ENCODE measurements at regions not wholly inside any gene's neighbourhood (a gene's known extent, or its start where the extent isn't known, plus 50 kb on each side); places are given as distances from the start of the nearest gene placed in this dataset.

- no peak overlapping the region for H3K9ac ChIP-seq (replicated peaks; ENCODE audit: extremely low read depth, insufficient read depth, low read length)
- ChIA-PET CTCF (no interaction called here), POLR2A (no interaction called here)
- no peaks in the 10 kb centered on the region for H4K20me1 ChIP-seq (replicated peaks; ENCODE audit: control insufficient read depth, extremely low read depth, insufficient read depth, low read length)
- peaks cover 2% of the 10 kb centered on the region for H3K9me3 ChIP-seq (replicated peaks; ENCODE audit: control insufficient read depth, insufficient read depth, low read length)
- TF ChIP-seq MAX (IDR thresholded peaks at IDR 0.05; ENCODE audit: insufficient read depth, insufficient read length) (no peak), MYC (IDR thresholded peaks at IDR 0.05; ENCODE audit: low read depth, low read length) (no peak), GATA2 (IDR thresholded peaks at IDR 0.05; ENCODE audit: insufficient read depth, insufficient read length, low read depth, low read length) (no peak)
- H3K27ac ChIP-seq (ENCODE audit: insufficient read depth, low read depth, low read length) = no peak overlapping the region
- H3K36me3 ChIP-seq (ENCODE audit: control insufficient read depth in 2 of 2, extremely low read depth in 1 of 2, insufficient read depth in 2 of 2, low read length in 2 of 2) = no peaks in the 10 kb centered on the region
- no peaks in the 10 kb centered on the region for H3K79me2 ChIP-seq (ENCODE audit: control insufficient read depth, insufficient read depth, low read length)
- no peak for FAIRE-seq
- intact Hi-C loops (cut with micrococcal nuclease) (no loop called here), dilution Hi-C loops (cut with MboI; ENCODE audit: extremely low pct_ligation_motif_present, low sequenced_read_pairs) (no loop called here)
- BruUV-seq (replicated peaks) = no TSS peak
- no peaks in the 10 kb centered on the region for H3K27me3 ChIP-seq (ENCODE audit: control insufficient read depth in 2 of 2, insufficient read depth in 2 of 2, low read length in 2 of 2)
- H3K4me3 ChIP-seq (replicated peaks in 1 of 3; ENCODE audit: insufficient read depth in 1 of 3, low read depth in 1 of 3, low read length in 3 of 3) = no peak overlapping the region
- H2AFZ ChIP-seq (ENCODE audit: low read depth, low read length) = no peak overlapping the region
- H3K9me1 ChIP-seq (replicated peaks; ENCODE audit: control insufficient read depth, extremely low read depth, insufficient read depth, low read length) = no peaks in the 10 kb centered on the region
- no peak for DNase-seq (ENCODE audit: low read depth, low spot score)
- no peak overlapping the region for H3K4me2 ChIP-seq (ENCODE audit: insufficient read depth, low read length)
- no peaks in the 10 kb centered on the region for H3K4me1 ChIP-seq (ENCODE audit: control insufficient read depth, extremely low read depth, insufficient read depth, low read length)
These were observed 1175.5 kb upstream of the ADGRB3 start for GRCh38 chr6:67459556-67459955.

GRCh38 chr6:67458265-67458664 is 1176.8 kb upstream of the ADGRB3 start:
- DNase-seq (ENCODE audit: low read depth, low spot score) (no peak), FAIRE-seq (no peak)
- H3K4me1 ChIP-seq (ENCODE audit: control insufficient read depth, extremely low read depth, insufficient read depth, low read length) = no peaks in the 10 kb centered on the region
- H3K27me3 ChIP-seq (ENCODE audit: control insufficient read depth in 2 of 2, insufficient read depth in 2 of 2, low read length in 2 of 2) = no peaks in the 10 kb centered on the region
- ChIA-PET POLR2A (no interaction called here), CTCF (no interaction called here)
- no TSS peak for BruUV-seq (replicated peaks)
- no peak overlapping the region for H3K27ac ChIP-seq (ENCODE audit: insufficient read depth, low read depth, low read length)
- H3K9ac ChIP-seq (replicated peaks; ENCODE audit: extremely low read depth, insufficient read depth, low read length) = no peak overlapping the region
- dilution Hi-C loops (cut with MboI; ENCODE audit: extremely low pct_ligation_motif_present, low sequenced_read_pairs) (no loop called here), intact Hi-C loops (cut with micrococcal nuclease) (no loop called here)
- no peak overlapping the region for H3K4me2 ChIP-seq (ENCODE audit: insufficient read depth, low read length)
- no peak for TF ChIP-seq CTCF (IDR thresholded peaks at IDR 0.05; ENCODE audit: extremely low read depth in 1 of 2, insufficient read depth in 1 of 2, low read depth in 1 of 2, low read length in 2 of 2)
- TF ChIP-seq MAX (IDR thresholded peaks at IDR 0.05; ENCODE audit: insufficient read depth, insufficient read length) = no peak
- TF ChIP-seq GATA2 (IDR thresholded peaks at IDR 0.05; ENCODE audit: insufficient read depth, insufficient read length, low read depth, low read length) = no peak
- no peak for TF ChIP-seq POLR2AphosphoS5 (IDR thresholded peaks at IDR 0.05; ENCODE audit: insufficient read depth, low read depth, low read length)
- no peak for TF ChIP-seq JUN (IDR thresholded peaks at IDR 0.05; ENCODE audit: borderline replicate concordance, insufficient read depth, insufficient read length, low read depth)
- no peaks in the 10 kb centered on the region for H3K79me2 ChIP-seq (ENCODE audit: control insufficient read depth, insufficient read depth, low read length)
- H2AFZ ChIP-seq (ENCODE audit: low read depth, low read length) = no peak overlapping the region
- no peaks in the 10 kb centered on the region for H3K9me1 ChIP-seq (replicated peaks; ENCODE audit: control insufficient read depth, extremely low read depth, insufficient read depth, low read length)
- no peaks in the 10 kb centered on the region for H3K36me3 ChIP-seq (ENCODE audit: control insufficient read depth in 2 of 2, extremely low read depth in 1 of 2, insufficient read depth in 2 of 2, low read length in 2 of 2)
- no peaks in the 10 kb centered on the region for H4K20me1 ChIP-seq (replicated peaks; ENCODE audit: control insufficient read depth, extremely low read depth, insufficient read depth, low read length)
- H3K9me3 ChIP-seq (replicated peaks; ENCODE audit: control insufficient read depth, insufficient read depth, low read length) = peaks cover 2% of the 10 kb centered on the region
- H3K4me3 ChIP-seq (replicated peaks in 1 of 3; ENCODE audit: insufficient read depth in 1 of 3, low read depth in 1 of 3, low read length in 3 of 3) = no peak overlapping the region

Data from endothelial cell of umbilical vein (primary cell).